Nephron (organoid): ENCODE measurements at regions not wholly inside any gene's neighbourhood (a gene's known extent, or its start where the extent isn't known, plus 50 kb on each side); places are given as distances from the start of the nearest gene placed in this dataset.
A peak's percentile ranks its signal among the peaks of the same experiment; 100 is the strongest.

Experiments
- H3K27ac Mint-ChIP-seq, 3 experiments: 2 replicates each; pipeline ENCODE4 v1.8.0; 2020; ENCODE audit warnings: mixed read lengths in 3 of 3, mild to moderate bottlenecking in 2 of 3, moderate library complexity in 1 of 3
- H3K27me3 Mint-ChIP-seq: 2 replicates; pipeline ENCODE4 v1.8.0; 2021; ENCODE audit warnings: low read depth, mild to moderate bottlenecking, moderate library complexity, mixed read lengths
- H3K36me3 Mint-ChIP-seq: 2 replicates; pipeline ENCODE4 v1.8.0; 2020; ENCODE audit warnings: low read depth, mixed read lengths
- H3K4me1 Mint-ChIP-seq: 2 replicates; pipeline ENCODE4 v1.8.0; 2020; ENCODE audit warnings: mixed read lengths
- H3K4me3 Mint-ChIP-seq, 3 experiments: 2 replicates each; pipeline ENCODE4 v1.8.0; 2020; ENCODE audit warnings: mild to moderate bottlenecking in 3 of 3, mixed read lengths in 3 of 3, moderate library complexity in 2 of 3
- H3K9me3 Mint-ChIP-seq: 2 replicates; pipeline ENCODE4 v1.8.0; 2020; ENCODE audit warnings: mixed read lengths
- CTCF ChIP-seq, 3 experiments: fragments of 200-600 bp; sonication (generic); IDR thresholded peaks; one replicate each; pipeline ENCODE4 v1.5.0; 2021; ENCODE audit warnings: antibody characterized with exemption in 3 of 3; ENCODE audit not compliant: unreplicated experiment in 3 of 3

- H3K27ac Mint-ChIP-seq, result peak overlapping the region; percentile 45 to 84 (median 77)
- peaks cover 26% of the 10 kb centered on the region for H3K4me1 Mint-ChIP-seq
- TF ChIP-seq CTCF (IDR thresholded peaks at IDR 0.05; ENCODE audit: unreplicated experiment in 3 of 3), result peak in 1 of 3 experiments; percentile 1
- no peaks in the 10 kb centered on the region for H3K9me3 Mint-ChIP-seq
- peak overlapping the region; percentile 84 to 88 (median 85) for H3K4me3 Mint-ChIP-seq
- no peaks in the 10 kb centered on the region for H3K36me3 Mint-ChIP-seq
- H3K27me3 Mint-ChIP-seq, result peaks cover 9% of the 10 kb centered on the region
These were observed 56.6 kb upstream of the BCOR start for GRCh38 chrX:40154250-40154852.

GRCh38 chrX:40153345-40154249 lies 55.8 kb upstream of the BCOR start:
- Mint-ChIP-seq H3K27me3 (peaks cover 9% of the 10 kb centered on the region), H3K4me3 (peak overlapping the region; percentile 84 to 88 (median 85)), H3K36me3 (no peaks in the 10 kb centered on the region), H3K9me3 (peaks cover 2% of the 10 kb centered on the region), H3K4me1 (peaks cover 33% of the 10 kb centered on the region), H3K27ac (peak overlapping the region in 2 of 3 experiments; percentile 77 to 84)
- peak in 1 of 3 experiments; percentile 19 for TF ChIP-seq CTCF (IDR thresholded peaks at IDR 0.05; ENCODE audit: unreplicated experiment in 3 of 3)

GRCh38 chrX:40152741-40153344 lies 55.1 kb upstream of the BCOR start:
- Mint-ChIP-seq H3K27ac (no peak overlapping the region), H3K27me3 (peaks cover 9% of the 10 kb centered on the region), H3K36me3 (no peaks in the 10 kb centered on the region), H3K4me3 (peak overlapping the region; percentile 76 to 84 (median 81)), H3K9me3 (peaks cover 2% of the 10 kb centered on the region), H3K4me1 (peaks cover 41% of the 10 kb centered on the region)
- TF ChIP-seq CTCF (IDR thresholded peaks at IDR 0.05; ENCODE audit: unreplicated experiment in 3 of 3), result no peak

GRCh38 chrX:40152173-40152711 lies 54.5 kb upstream of the BCOR start:
- Mint-ChIP-seq H3K4me1 (peaks cover 39% of the 10 kb centered on the region), H3K9me3 (peaks cover 2% of the 10 kb centered on the region), H3K36me3 (no peaks in the 10 kb centered on the region), H3K4me3 (peak overlapping the region; percentile 65 to 74 (median 72)), H3K27ac (peak overlapping the region in 2 of 3 experiments; percentile 66 to 68), H3K27me3 (peaks cover 10% of the 10 kb centered on the region)
- no peak for TF ChIP-seq CTCF (IDR thresholded peaks at IDR 0.05; ENCODE audit: unreplicated experiment in 3 of 3)

- Mint-ChIP-seq H3K27ac (peak overlapping the region in 2 of 3 experiments; percentile 66 to 68), H3K9me3 (peaks cover 2% of the 10 kb centered on the region), H3K4me1 (peaks cover 38% of the 10 kb centered on the region), H3K27me3 (peaks cover 7% of the 10 kb centered on the region), H3K4me3 (peak overlapping the region; percentile 65 to 72 (median 70)), H3K36me3 (no peaks in the 10 kb centered on the region)
- TF ChIP-seq CTCF (IDR thresholded peaks at IDR 0.05; ENCODE audit: unreplicated experiment in 3 of 3), result no peak
These were observed 53.7 kb upstream of the BCOR start for GRCh38 chrX:40151211-40152172.
